ENCODE measurements at regions not wholly inside any gene's neighbourhood (a gene's known extent, or its start where the extent isn't known, plus 50 kb on each side); places are given as distances from the start of the nearest gene placed in this dataset.

GRCh38 chr16:59201160-59201559 is 467.0 kb upstream of the GOT2 start:
- POLR2A ChIA-PET = no interaction called here
- H3K36me3 Mint-ChIP-seq = no peaks in the 10 kb centered on the region
- H3K27me3 Mint-ChIP-seq = peaks cover 0 to 6% (median 2%) of the 10 kb centered on the region in 5 donors
- no peaks in the 10 kb centered on the region for H3K4me1 Mint-ChIP-seq
- ATAC-seq (no peak), DNase-seq (no peak)
- no peak overlapping the region for H3K27ac Mint-ChIP-seq
- H3K9me3 Mint-ChIP-seq = peaks cover 0 to 3% (median 0%) of the 10 kb centered on the region in 9 donors
- no peak overlapping the region for H3K4me3 Mint-ChIP-seq

GRCh38 chr16:59198487-59198886 is 464.4 kb upstream of the GOT2 start:
- no peaks in the 10 kb centered on the region for H3K36me3 Mint-ChIP-seq
- H3K27ac Mint-ChIP-seq = no peak overlapping the region
- ATAC-seq (no peak), DNase-seq (no peak)
- H3K4me3 Mint-ChIP-seq = no peak overlapping the region
- peaks cover 0 to 1% (median under 1%) of the 10 kb centered on the region in 4 donors for H3K4me1 Mint-ChIP-seq
- POLR2A ChIA-PET = no interaction called here
- peaks cover 0 to 5% (median 0%) of the 10 kb centered on the region in 9 donors for H3K9me3 Mint-ChIP-seq
- peaks cover 0 to 6% (median 2%) of the 10 kb centered on the region in 5 donors for H3K27me3 Mint-ChIP-seq

- POLR2A ChIA-PET = no interaction called here
- peaks cover 0 to 12% (median 3%) of the 10 kb centered on the region in 4 donors for H3K4me1 Mint-ChIP-seq
- H3K27ac Mint-ChIP-seq = no peak overlapping the region
- H3K36me3 Mint-ChIP-seq = no peaks in the 10 kb centered on the region
- H3K4me3 Mint-ChIP-seq = no peak overlapping the region
- ATAC-seq (no peak), DNase-seq (no peak)
- peaks cover 0 to 2% (median 1%) of the 10 kb centered on the region in 5 donors for H3K27me3 Mint-ChIP-seq
- peaks cover 0 to 9% (median 0%) of the 10 kb centered on the region in 9 donors for H3K9me3 Mint-ChIP-seq
Measured at GRCh38 chr16:59195242-59195641, 461.1 kb upstream of the GOT2 start.

- H3K27me3 Mint-ChIP-seq = peaks cover 0 to 2% (median 0%) of the 10 kb centered on the region in 5 donors
- POLR2A ChIA-PET = no interaction called here
- DNase-seq = no peak
Measured at GRCh38 chr16:59193637-59194036, 459.5 kb upstream of the GOT2 start.

GRCh38 chr16:59192551-59193199 is 458.6 kb upstream of the GOT2 start:
- Mint-ChIP-seq H3K4me3 (peak overlapping the region in 1 of 10 donors; percentile 2), H3K36me3 (no peaks in the 10 kb centered on the region), H3K9me3 (peaks cover 0 to 9% (median 0%) of the 10 kb centered on the region in 9 donors), H3K27me3 (peaks cover 0 to 2% (median 0%) of the 10 kb centered on the region in 5 donors), H3K4me1 (peaks cover 0 to 12% (median 3%) of the 10 kb centered on the region in 4 donors), H3K27ac (no peak overlapping the region)
- DNase-seq = peak in 4 of 10 donors; percentile 7 to 67 (median 26)
- ATAC-seq = no peak
- POLR2A ChIA-PET = interaction anchor here (0.6 kb wide), 1 partner anchor 65 kb away, joined by 5 read pairs; no protein-coding TSS in a partner anchor

More at GRCh38 chr16:59193637-59194036, 459.5 kb upstream of the GOT2 start:
- peaks cover 0 to 12% (median 3%) of the 10 kb centered on the region in 4 donors for H3K4me1 Mint-ChIP-seq
- H3K4me3 Mint-ChIP-seq = no peak overlapping the region
- ATAC-seq = no peak
- peaks cover 0 to 9% (median 0%) of the 10 kb centered on the region in 9 donors for H3K9me3 Mint-ChIP-seq
- H3K27ac Mint-ChIP-seq = no peak overlapping the region
- no peaks in the 10 kb centered on the region for H3K36me3 Mint-ChIP-seq

- DNase-seq = no peak
- Mint-ChIP-seq H3K27me3 (no peaks in the 10 kb centered on the region), H3K9me3 (peaks cover 0 to 9% (median 4%) of the 10 kb centered on the region in 9 donors), H3K27ac (no peak overlapping the region), H3K4me3 (no peak overlapping the region), H3K4me1 (peaks cover 0 to 12% (median 3%) of the 10 kb centered on the region in 4 donors), H3K36me3 (peaks cover 0 to 2% (median 0%) of the 10 kb centered on the region in 3 donors)
- POLR2A ChIA-PET = no interaction called here
- no peak for ATAC-seq
Measured at GRCh38 chr16:59190731-59191130, 456.6 kb upstream of the GOT2 start.

- ATAC-seq (no peak), DNase-seq (no peak)
- Mint-ChIP-seq H3K36me3 (peaks cover 0 to 2% (median 0%) of the 10 kb centered on the region in 3 donors), H3K4me3 (no peak overlapping the region), H3K27ac (no peak overlapping the region), H3K4me1 (peaks cover 0 to 6% (median 2%) of the 10 kb centered on the region in 4 donors), H3K9me3 (peaks cover 0 to 9% (median 0%) of the 10 kb centered on the region in 9 donors), H3K27me3 (no peaks in the 10 kb centered on the region)
- POLR2A ChIA-PET = no interaction called here
Measured at GRCh38 chr16:59188029-59188428, 453.9 kb upstream of the GOT2 start.

GRCh38 chr16:59181821-59182420 is 447.8 kb upstream of the GOT2 start:
- H3K27me3 Mint-ChIP-seq = peaks cover 0 to 5% (median 0%) of the 10 kb centered on the region in 5 donors
- peaks cover 0 to 3% (median under 1%) of the 10 kb centered on the region in 4 donors for H3K4me1 Mint-ChIP-seq
- H3K27ac Mint-ChIP-seq = no peak overlapping the region
- no peak overlapping the region for H3K4me3 Mint-ChIP-seq
- ATAC-seq = no peak
- POLR2A ChIA-PET = no interaction called here
- H3K9me3 Mint-ChIP-seq = peaks cover 0 to 9% (median 4%) of the 10 kb centered on the region in 9 donors
- peaks cover 0 to 2% (median 0%) of the 10 kb centered on the region in 3 donors for H3K36me3 Mint-ChIP-seq
- no peak for DNase-seq

- no peaks in the 10 kb centered on the region for H3K36me3 Mint-ChIP-seq
- no peak for DNase-seq
- peaks cover 0 to 5% (median 0%) of the 10 kb centered on the region in 5 donors for H3K27me3 Mint-ChIP-seq
- POLR2A ChIA-PET = no interaction called here
- H3K4me1 Mint-ChIP-seq = peaks cover 0 to 3% (median under 1%) of the 10 kb centered on the region in 4 donors
- ATAC-seq = no peak
- no peak overlapping the region for H3K27ac Mint-ChIP-seq
- peaks cover 0 to 4% (median 0%) of the 10 kb centered on the region in 9 donors for H3K9me3 Mint-ChIP-seq
- H3K4me3 Mint-ChIP-seq = no peak overlapping the region
Measured at GRCh38 chr16:59180083-59180476, 446.0 kb upstream of the GOT2 start.

GRCh38 chr16:59179446-59180082 is 445.4 kb upstream of the GOT2 start:
- Mint-ChIP-seq H3K27me3 (peaks cover 0 to 5% (median 0%) of the 10 kb centered on the region in 5 donors), H3K4me3 (no peak overlapping the region), H3K9me3 (peaks cover 0 to 4% (median 0%) of the 10 kb centered on the region in 9 donors), H3K27ac (no peak overlapping the region), H3K4me1 (peaks cover 0 to 3% (median under 1%) of the 10 kb centered on the region in 4 donors), H3K36me3 (no peaks in the 10 kb centered on the region)
- no peak for DNase-seq
- POLR2A ChIA-PET = no interaction called here
- ATAC-seq = no peak

- Mint-ChIP-seq H3K9me3 (no peaks in the 10 kb centered on the region), H3K27ac (no peak overlapping the region), H3K4me1 (no peaks in the 10 kb centered on the region), H3K4me3 (no peak overlapping the region), H3K36me3 (no peaks in the 10 kb centered on the region), H3K27me3 (peaks cover 0 to 3% (median 0%) of the 10 kb centered on the region in 5 donors)
- POLR2A ChIA-PET = no interaction called here
- ATAC-seq (no peak), DNase-seq (no peak)
Measured at GRCh38 chr16:59173408-59173831, 439.3 kb upstream of the GOT2 start.

GRCh38 chr16:59170099-59170712 is 436.1 kb upstream of the GOT2 start:
- no peaks in the 10 kb centered on the region for H3K4me1 Mint-ChIP-seq
- DNase-seq (no peak), ATAC-seq (no peak)
- no peak overlapping the region for H3K27ac Mint-ChIP-seq
- peaks cover 0 to 9% (median 0%) of the 10 kb centered on the region in 9 donors for H3K9me3 Mint-ChIP-seq
- H3K4me3 Mint-ChIP-seq = no peak overlapping the region
- peaks cover 0 to 3% (median 0%) of the 10 kb centered on the region in 5 donors for H3K27me3 Mint-ChIP-seq
- no peaks in the 10 kb centered on the region for H3K36me3 Mint-ChIP-seq
- POLR2A ChIA-PET = no interaction called here

Data from naive thymus-derived CD8-positive, alpha-beta T cell (primary cell).